ENCODE measurements at regions not wholly inside any gene's neighbourhood (a gene's known extent, or its start where the extent isn't known, plus 50 kb on each side); places are given as distances from the start of the nearest gene placed in this dataset.

DNA sequence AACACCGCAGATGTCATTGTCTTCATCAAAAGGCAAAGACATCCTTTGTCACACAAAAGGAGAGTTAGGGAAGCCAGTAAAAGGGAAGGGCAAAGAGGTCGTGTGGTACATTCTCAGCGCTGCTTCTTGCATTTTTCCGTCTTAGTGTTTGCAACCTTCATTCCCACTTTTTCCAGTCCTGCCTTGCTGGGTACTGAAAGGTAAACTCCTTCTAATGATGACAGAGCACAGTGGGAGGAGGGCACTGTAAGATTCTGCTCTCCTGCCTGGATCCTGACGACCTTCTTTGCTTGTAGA lies 424.3 kb upstream of the MEX3C start:
- Histone ChIP-seq H3K4me3 (ENCODE audit: low read depth, low read length, poor library complexity, severe bottlenecking) (no peak overlapping the region), H3K27ac (ENCODE audit: low read depth, low read length, poor library complexity, severe bottlenecking) (no peak overlapping the region), H3K4me1 (ENCODE audit: insufficient read depth, low read length, poor library complexity, severe bottlenecking) (peaks cover 14% of the 10 kb centered on the region), H3K36me3 (ENCODE audit: insufficient read depth, low read length, poor library complexity, severe bottlenecking) (no peaks in the 10 kb centered on the region), H3K9me3 (ENCODE audit: low read depth, low read length, poor library complexity, severe bottlenecking) (no peaks in the 10 kb centered on the region), H3K27me3 (replicated peaks; ENCODE audit: insufficient read depth, low read depth, low read length, poor library complexity) (no peaks in the 10 kb centered on the region)
- TF ChIP-seq, protein P1, sequence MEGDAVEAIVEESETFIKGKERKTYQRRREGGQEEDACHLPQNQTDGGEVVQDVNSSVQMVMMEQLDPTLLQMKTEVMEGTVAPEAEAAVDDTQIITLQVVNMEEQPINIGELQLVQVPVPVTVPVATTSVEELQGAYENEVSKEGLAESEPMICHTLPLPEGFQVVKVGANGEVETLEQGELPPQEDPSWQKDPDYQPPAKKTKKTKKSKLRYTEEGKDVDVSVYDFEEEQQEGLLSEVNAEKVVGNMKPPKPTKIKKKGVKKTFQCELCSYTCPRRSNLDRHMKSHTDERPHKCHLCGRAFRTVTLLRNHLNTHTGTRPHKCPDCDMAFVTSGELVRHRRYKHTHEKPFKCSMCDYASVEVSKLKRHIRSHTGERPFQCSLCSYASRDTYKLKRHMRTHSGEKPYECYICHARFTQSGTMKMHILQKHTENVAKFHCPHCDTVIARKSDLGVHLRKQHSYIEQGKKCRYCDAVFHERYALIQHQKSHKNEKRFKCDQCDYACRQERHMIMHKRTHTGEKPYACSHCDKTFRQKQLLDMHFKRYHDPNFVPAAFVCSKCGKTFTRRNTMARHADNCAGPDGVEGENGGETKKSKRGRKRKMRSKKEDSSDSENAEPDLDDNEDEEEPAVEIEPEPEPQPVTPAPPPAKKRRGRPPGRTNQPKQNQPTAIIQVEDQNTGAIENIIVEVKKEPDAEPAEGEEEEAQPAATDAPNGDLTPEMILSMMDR (conservative IDR thresholded peaks at IDR 0.05; ENCODE audit: low read depth, low read length) = no peak
- no peak for TF ChIP-seq EZH2 (IDR thresholded peaks at IDR 0.05; ENCODE audit: borderline replicate concordance, low read depth, low read length, poor library complexity, severe bottlenecking)
- no peak for DNase-seq (ENCODE audit: low spot score)
- POLR2A ChIA-PET (ENCODE audit: low non-redundant PET) = no interaction called here
- intact Hi-C loops (cut with micrococcal nuclease; ENCODE audit: unreplicated experiment) = loop anchor here (2.0 to 10.0 kb wide), 3 partner anchors 45 to 803 kb away; no protein-coding TSS in a partner anchor
- CTCF ChIA-PET = interaction anchor here (1.2 kb wide), 3 partner anchors 17 to 47 kb away, joined by 3 to 4 read pairs (median 4); no protein-coding TSS in a partner anchor
- no TSS peak for BruUV-seq (replicated peaks)

DNA sequence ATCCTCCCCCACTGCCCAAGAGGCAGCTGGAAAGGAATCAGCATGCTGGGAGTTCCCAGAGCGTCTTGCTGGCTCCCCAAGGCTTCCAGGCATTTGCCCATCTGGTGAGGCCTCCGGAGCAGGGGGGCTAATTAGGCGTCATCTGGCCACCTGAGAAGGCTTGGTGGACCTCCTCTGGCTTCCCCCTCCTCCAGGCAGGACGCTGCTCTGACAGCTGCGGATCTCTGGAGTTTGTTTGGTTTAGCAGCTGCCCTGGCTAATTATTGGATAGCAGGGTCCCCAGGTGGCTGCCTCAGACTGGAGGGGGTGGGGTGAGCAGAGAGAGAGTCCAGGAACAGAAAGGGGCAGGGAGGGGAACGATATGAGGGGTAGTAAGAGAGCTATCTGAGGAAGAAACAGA lies 425.2 kb upstream of the MEX3C start:
- no peak overlapping the region for H3K4me3 ChIP-seq (ENCODE audit: low read depth, low read length, poor library complexity, severe bottlenecking)
- no peak for DNase-seq (ENCODE audit: low spot score)
- H3K4me1 ChIP-seq (ENCODE audit: insufficient read depth, low read length, poor library complexity, severe bottlenecking) = peaks cover 14% of the 10 kb centered on the region
- H3K27ac ChIP-seq (ENCODE audit: low read depth, low read length, poor library complexity, severe bottlenecking) = no peak overlapping the region
- no peaks in the 10 kb centered on the region for H3K36me3 ChIP-seq (ENCODE audit: insufficient read depth, low read length, poor library complexity, severe bottlenecking)
- BruUV-seq (replicated peaks) = no TSS peak
- no peaks in the 10 kb centered on the region for H3K9me3 ChIP-seq (ENCODE audit: low read depth, low read length, poor library complexity, severe bottlenecking)
- H3K27me3 ChIP-seq (replicated peaks; ENCODE audit: insufficient read depth, low read depth, low read length, poor library complexity) = no peaks in the 10 kb centered on the region
- POLR2A ChIA-PET (ENCODE audit: low non-redundant PET) = no interaction called here
- no peak for TF ChIP-seq EZH2 (IDR thresholded peaks at IDR 0.05; ENCODE audit: borderline replicate concordance, low read depth, low read length, poor library complexity, severe bottlenecking)
- TF ChIP-seq, protein P1 (conservative IDR thresholded peaks at IDR 0.05; ENCODE audit: low read depth, low read length) = no peak
- intact Hi-C loops (cut with micrococcal nuclease; ENCODE audit: unreplicated experiment) = loop anchor here (5.0 to 10.0 kb wide), 2 partner anchors 765 to 802 kb away; no protein-coding TSS in a partner anchor
- CTCF ChIA-PET = interaction anchor here (0.6 to 1.2 kb wide), 3 partner anchors 17 to 1006 kb away, joined by 3 to 4 read pairs (median 4); no protein-coding TSS in a partner anchor

DNA sequence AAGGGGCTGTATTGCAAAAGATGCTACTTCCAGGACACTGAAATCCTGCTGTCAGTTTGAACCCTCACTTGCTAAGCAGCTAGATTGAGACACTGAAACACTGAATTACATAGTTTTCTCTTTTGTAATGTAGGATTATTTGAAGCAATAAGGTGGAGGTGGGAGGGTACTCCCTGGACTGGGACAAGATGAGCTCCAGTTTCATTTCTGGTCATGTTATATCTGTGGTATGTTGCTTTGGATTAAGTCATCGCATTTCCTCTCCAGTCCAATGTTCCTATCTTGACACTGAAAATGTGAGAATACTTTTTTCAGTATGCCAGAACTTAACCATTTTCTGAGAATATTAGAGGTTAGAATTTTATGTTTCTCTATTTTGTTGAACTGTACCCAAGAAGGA lies 426.2 kb upstream of the MEX3C start:
- H3K4me3 ChIP-seq (ENCODE audit: low read depth, low read length, poor library complexity, severe bottlenecking) = no peak overlapping the region
- H3K9me3 ChIP-seq (ENCODE audit: low read depth, low read length, poor library complexity, severe bottlenecking) = no peaks in the 10 kb centered on the region
- H3K27me3 ChIP-seq (replicated peaks; ENCODE audit: insufficient read depth, low read depth, low read length, poor library complexity) = no peaks in the 10 kb centered on the region
- no peak overlapping the region for H3K27ac ChIP-seq (ENCODE audit: low read depth, low read length, poor library complexity, severe bottlenecking)
- peaks cover 14% of the 10 kb centered on the region for H3K4me1 ChIP-seq (ENCODE audit: insufficient read depth, low read length, poor library complexity, severe bottlenecking)
- no TSS peak for BruUV-seq (replicated peaks)
- no peak for TF ChIP-seq EZH2 (IDR thresholded peaks at IDR 0.05; ENCODE audit: borderline replicate concordance, low read depth, low read length, poor library complexity, severe bottlenecking)
- ChIA-PET POLR2A (ENCODE audit: low non-redundant PET) (no interaction called here), CTCF (interaction anchor here (1.2 kb wide), 1 partner anchor 16 kb away, joined by 3 read pairs; no protein-coding TSS in a partner anchor)
- no peak for DNase-seq (ENCODE audit: low spot score)
- intact Hi-C loops (cut with micrococcal nuclease; ENCODE audit: unreplicated experiment) = loop anchor here (5.0 to 10.0 kb wide), 2 partner anchors 764 to 801 kb away; no protein-coding TSS in a partner anchor
- no peaks in the 10 kb centered on the region for H3K36me3 ChIP-seq (ENCODE audit: insufficient read depth, low read length, poor library complexity, severe bottlenecking)

DNA sequence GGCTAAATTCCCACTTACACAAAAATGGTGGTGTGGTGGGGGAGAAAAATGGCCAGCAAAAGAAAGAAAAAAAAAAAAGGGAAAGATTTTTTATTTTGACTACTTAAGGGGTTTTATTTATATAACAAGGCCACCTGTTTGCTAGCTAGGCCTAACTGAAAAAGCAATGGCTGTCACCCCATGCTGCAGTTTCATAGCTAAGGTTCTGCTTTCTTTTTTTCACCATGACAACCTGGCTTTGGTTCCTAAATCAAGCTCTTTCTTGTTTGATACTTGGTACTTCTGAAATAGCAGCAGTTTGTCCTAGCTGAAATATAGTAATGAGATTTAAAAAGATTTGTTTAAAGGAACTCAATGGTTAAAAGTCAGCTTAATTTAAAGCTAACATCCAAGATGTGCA lies 433.2 kb upstream of the MEX3C start:
- DNase-seq (ENCODE audit: low spot score) = no peak
- POLR2A ChIA-PET (ENCODE audit: low non-redundant PET) = no interaction called here
- Histone ChIP-seq H3K4me3 (ENCODE audit: low read depth, low read length, poor library complexity, severe bottlenecking) (no peak overlapping the region), H3K36me3 (ENCODE audit: insufficient read depth, low read length, poor library complexity, severe bottlenecking) (no peaks in the 10 kb centered on the region), H3K4me1 (ENCODE audit: insufficient read depth, low read length, poor library complexity, severe bottlenecking) (no peaks in the 10 kb centered on the region), H3K27me3 (replicated peaks; ENCODE audit: insufficient read depth, low read depth, low read length, poor library complexity) (no peaks in the 10 kb centered on the region), H3K27ac (ENCODE audit: low read depth, low read length, poor library complexity, severe bottlenecking) (no peak overlapping the region), H3K9me3 (ENCODE audit: low read depth, low read length, poor library complexity, severe bottlenecking) (peaks cover 24% of the 10 kb centered on the region)
- intact Hi-C loops (cut with micrococcal nuclease; ENCODE audit: unreplicated experiment) = no loop called here
- TF ChIP-seq, protein P1 (conservative IDR thresholded peaks at IDR 0.05; ENCODE audit: low read depth, low read length) = no peak
- TF ChIP-seq EZH2 (IDR thresholded peaks at IDR 0.05; ENCODE audit: borderline replicate concordance, low read depth, low read length, poor library complexity, severe bottlenecking) = no peak
- CTCF ChIA-PET = no interaction called here
- BruUV-seq (replicated peaks) = no TSS peak

Measured in A673 (cell line).